Colonic mucosa (tissue), 4 donors: ENCODE measurements at regions not wholly inside any gene's neighbourhood (a gene's known extent, or its start where the extent isn't known, plus 50 kb on each side); places are given as distances from the start of the nearest gene placed in this dataset.

Source experiments
- DNase-seq: peaks from one replicate; pipeline ENCODE4 v3.0.0-alpha.2; 2020
- H3K27ac ChIP-seq: fragments of 200-600 bp; one replicate; pipeline ENCODE4 v1.8.0; 2021
- H3K27me3 ChIP-seq: fragments of 200-600 bp; one replicate; pipeline ENCODE4 v1.8.0; 2021
- H3K36me3 ChIP-seq: fragments of 200-600 bp; one replicate; pipeline ENCODE4 v1.8.0; 2021
- H3K4me1 ChIP-seq: fragments of 200-600 bp; one replicate; pipeline ENCODE4 v1.8.0; 2021; ENCODE audit warnings: mild to moderate bottlenecking
- H3K4me3 ChIP-seq: fragments of 200-600 bp; one replicate; pipeline ENCODE4 v1.8.0; 2021
- H3K9ac ChIP-seq, 2 donors: one replicate each; pipeline ENCODE4 v1.7.0; 2013; ENCODE audit warnings: control low read depth in 2 of 2, low read depth in 2 of 2, low read length in 2 of 2
- H3K9me3 ChIP-seq: fragments of 200-600 bp; one replicate; pipeline ENCODE4 v1.8.0; 2021
- CTCF ChIP-seq: fragments of 200-600 bp; IDR thresholded peaks from one replicate; pipeline ENCODE4 v1.8.0; 2022; ENCODE audit warnings: antibody characterized with exemption, mild to moderate bottlenecking
- intact Hi-C: fragments of 100-400 bp; cut with DNase I; formaldehyde crosslinking; loops from one replicate; pipeline ENCODE4 v1.14.1; 2022
- donor health status: healthy.
- donor health status: DM: no; HTN: no; CAD: no.
- donor health status: DM: no; HTN: no; CAD: no.

- no peak overlapping the region for H3K4me3 ChIP-seq
- no peaks in the 10 kb centered on the region for H3K27me3 ChIP-seq
- peak; percentile 98 for TF ChIP-seq CTCF
- no peak overlapping the region for H3K9ac ChIP-seq
- intact Hi-C loops: loop anchor here (2.0 kb wide), 2 partner anchors 80 to 136 kb away; no protein-coding TSS in a partner anchor
- H3K9me3 ChIP-seq: no peaks in the 10 kb centered on the region
- H3K36me3 ChIP-seq: no peaks in the 10 kb centered on the region
- H3K27ac ChIP-seq: no peak overlapping the region
- no peaks in the 10 kb centered on the region for H3K4me1 ChIP-seq
- DNase-seq: peak; percentile 82
Measured at GRCh38 chr11:123246749-123247495, 51.9 kb upstream of the CLMP start.

GRCh38 chr11:123245567-123245966 is 50.5 kb upstream of the CLMP start:
- no peaks in the 10 kb centered on the region for H3K4me1 ChIP-seq
- no peak for DNase-seq
- H3K27me3 ChIP-seq: no peaks in the 10 kb centered on the region
- no peaks in the 10 kb centered on the region for H3K9me3 ChIP-seq
- H3K36me3 ChIP-seq: no peaks in the 10 kb centered on the region
- no peak overlapping the region for H3K4me3 ChIP-seq
- no peak for TF ChIP-seq CTCF
- intact Hi-C loops: no loop called here
- no peak overlapping the region for H3K27ac ChIP-seq
- no peak overlapping the region for H3K9ac ChIP-seq
